Colonic mucosa (tissue), 4 donors: ENCODE measurements at regions not wholly inside any gene's neighbourhood (a gene's known extent, or its start where the extent isn't known, plus 50 kb on each side); places are given as distances from the start of the nearest gene placed in this dataset.

ENCODE experiments used
- DNase-seq: peaks from one replicate; pipeline ENCODE4 v3.0.0-alpha.2; 2020
- H3K27ac ChIP-seq: fragments of 200-600 bp; one replicate; pipeline ENCODE4 v1.8.0; 2021
- H3K27me3 ChIP-seq: fragments of 200-600 bp; one replicate; pipeline ENCODE4 v1.8.0; 2021
- H3K36me3 ChIP-seq: fragments of 200-600 bp; one replicate; pipeline ENCODE4 v1.8.0; 2021
- H3K4me1 ChIP-seq: fragments of 200-600 bp; one replicate; pipeline ENCODE4 v1.8.0; 2021; ENCODE audit warnings: mild to moderate bottlenecking
- H3K4me3 ChIP-seq: fragments of 200-600 bp; one replicate; pipeline ENCODE4 v1.8.0; 2021
- H3K9ac ChIP-seq, 2 donors: one replicate each; pipeline ENCODE4 v1.7.0; 2013; ENCODE audit warnings: control low read depth in 2 of 2, low read depth in 2 of 2, low read length in 2 of 2
- H3K9me3 ChIP-seq: fragments of 200-600 bp; one replicate; pipeline ENCODE4 v1.8.0; 2021
- CTCF ChIP-seq: fragments of 200-600 bp; IDR thresholded peaks from one replicate; pipeline ENCODE4 v1.8.0; 2022; ENCODE audit warnings: antibody characterized with exemption, mild to moderate bottlenecking
- intact Hi-C: fragments of 100-400 bp; cut with DNase I; formaldehyde crosslinking; loops from one replicate; pipeline ENCODE4 v1.14.1; 2022
- donor health status: healthy.
- donor health status: DM: no; HTN: no; CAD: no.
- donor health status: DM: no; HTN: no; CAD: no.

GRCh38 chr20:40249805-40250204 lies 439.2 kb downstream of the MAFB start:
- Histone ChIP-seq H3K4me3 (no peak overlapping the region), H3K27ac (no peak overlapping the region), H3K36me3 (no peaks in the 10 kb centered on the region), H3K4me1 (no peaks in the 10 kb centered on the region), H3K9ac (no peak overlapping the region), H3K27me3 (no peaks in the 10 kb centered on the region), H3K9me3 (no peaks in the 10 kb centered on the region)
- no peak for TF ChIP-seq CTCF
- intact Hi-C loops, result loop anchor here (5.0 kb wide), 1 partner anchor 983 kb away; no protein-coding TSS in a partner anchor
- DNase-seq, result no peak

GRCh38 chr20:40245829-40246228 lies 443.2 kb downstream of the MAFB start:
- H3K4me3 ChIP-seq, result no peak overlapping the region
- H3K9me3 ChIP-seq, result no peaks in the 10 kb centered on the region
- H3K4me1 ChIP-seq, result no peaks in the 10 kb centered on the region
- H3K9ac ChIP-seq, result no peak overlapping the region
- H3K36me3 ChIP-seq, result no peaks in the 10 kb centered on the region
- intact Hi-C loops, result no loop called here
- no peak for DNase-seq
- no peak for TF ChIP-seq CTCF
- no peaks in the 10 kb centered on the region for H3K27me3 ChIP-seq
- H3K27ac ChIP-seq, result no peak overlapping the region

GRCh38 chr20:40244286-40244685 lies 444.8 kb downstream of the MAFB start:
- H3K27ac ChIP-seq, result no peak overlapping the region
- no peaks in the 10 kb centered on the region for H3K27me3 ChIP-seq
- no peak for TF ChIP-seq CTCF
- H3K4me3 ChIP-seq, result no peak overlapping the region
- no peak overlapping the region for H3K9ac ChIP-seq
- no peaks in the 10 kb centered on the region for H3K4me1 ChIP-seq
- DNase-seq, result no peak
- intact Hi-C loops, result no loop called here
- no peaks in the 10 kb centered on the region for H3K36me3 ChIP-seq
- H3K9me3 ChIP-seq, result no peaks in the 10 kb centered on the region

- Histone ChIP-seq H3K9me3 (no peaks in the 10 kb centered on the region), H3K4me1 (no peaks in the 10 kb centered on the region), H3K27me3 (no peaks in the 10 kb centered on the region), H3K27ac (no peak overlapping the region), H3K4me3 (no peak overlapping the region), H3K9ac (no peak overlapping the region), H3K36me3 (no peaks in the 10 kb centered on the region)
- intact Hi-C loops, result no loop called here
- no peak for TF ChIP-seq CTCF
- no peak for DNase-seq
Observed at GRCh38 chr20:40241596-40242343, 447.3 kb downstream of the MAFB start.

- DNase-seq, result no peak
- no peaks in the 10 kb centered on the region for H3K9me3 ChIP-seq
- intact Hi-C loops, result no loop called here
- no peak overlapping the region for H3K9ac ChIP-seq
- no peak overlapping the region for H3K27ac ChIP-seq
- H3K27me3 ChIP-seq, result no peaks in the 10 kb centered on the region
- TF ChIP-seq CTCF, result no peak
- no peaks in the 10 kb centered on the region for H3K36me3 ChIP-seq
- no peaks in the 10 kb centered on the region for H3K4me1 ChIP-seq
- H3K4me3 ChIP-seq, result no peak overlapping the region
Observed at GRCh38 chr20:40238511-40238910, 450.5 kb downstream of the MAFB start.
